ENCODE measurements at regions not wholly inside any gene's neighbourhood (a gene's known extent, or its start where the extent isn't known, plus 50 kb on each side); places are given as distances from the start of the nearest gene placed in this dataset.
A peak's percentile ranks its signal among the peaks of the same experiment; 100 is the strongest.

DNA sequence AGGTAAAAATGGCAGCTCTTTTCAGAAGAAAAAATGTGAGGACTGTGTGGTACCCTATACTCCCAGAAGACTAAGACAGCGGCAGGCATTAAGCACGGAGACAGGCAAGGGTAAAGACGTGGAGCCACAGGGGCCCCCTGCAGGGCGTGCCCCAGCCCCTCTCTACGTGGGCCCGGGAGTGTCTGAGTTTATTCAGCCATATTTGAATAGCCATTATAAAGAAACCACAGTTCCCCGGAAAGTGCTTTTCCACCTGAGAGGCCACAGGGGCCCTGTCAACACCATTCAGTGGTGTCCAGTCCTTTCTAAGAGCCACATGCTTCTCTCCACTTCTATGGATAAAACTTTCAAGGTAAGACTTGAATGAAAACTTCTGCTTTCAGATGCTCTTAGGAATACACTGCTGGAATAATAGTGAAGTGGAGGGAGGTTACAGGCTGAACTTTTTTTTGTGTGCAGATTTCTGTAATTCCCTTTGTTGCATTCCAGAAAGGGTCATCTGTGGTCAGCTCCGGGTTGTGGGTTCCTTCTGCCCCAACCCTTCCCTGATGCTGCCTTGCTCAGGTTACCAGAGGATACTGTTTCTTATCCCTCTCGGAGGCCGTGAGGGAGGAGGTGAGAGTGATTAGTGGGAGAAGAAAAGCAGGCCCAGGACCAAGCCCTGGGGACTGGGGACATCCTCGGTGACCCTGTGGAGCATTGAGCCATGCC is 58.4 kb downstream of the SLC25A47 start:
- DNase-seq (ENCODE audit: low read depth) = no peak

DNA sequence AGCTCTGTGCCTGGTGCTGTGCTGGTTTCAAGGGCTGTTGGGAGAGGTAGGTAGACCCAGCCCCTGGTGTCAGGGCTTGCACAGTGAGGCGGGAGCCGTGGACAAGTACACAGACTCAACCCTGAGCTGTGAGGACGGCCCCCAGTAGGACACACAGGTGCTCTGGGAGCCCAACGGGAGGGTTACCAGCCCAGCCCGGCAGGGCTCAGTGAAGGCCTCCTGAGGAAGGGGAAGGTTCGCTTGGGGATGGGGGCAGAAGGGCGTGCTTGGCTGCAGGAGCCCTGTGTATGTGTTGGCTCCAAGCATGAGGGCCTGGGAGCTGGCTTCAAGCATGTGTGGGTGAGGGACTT is 58.9 kb downstream of the SLC25A47 start:
- no peak for DNase-seq (ENCODE audit: low read depth)

- DNase-seq (ENCODE audit: low read depth) = peak; percentile 61
These were observed 60.6 kb downstream of the SLC25A47 start for GRCh38 chr14:100383727-100384158.

- DNase-seq (ENCODE audit: low read depth) = no peak
These were observed 61.1 kb downstream of the SLC25A47 start for GRCh38 chr14:100384277-100384676.

- DNase-seq (ENCODE audit: low read depth) = no peak
These were observed 62.0 kb downstream of the SLC25A47 start for GRCh38 chr14:100384819-100385813.

DNA sequence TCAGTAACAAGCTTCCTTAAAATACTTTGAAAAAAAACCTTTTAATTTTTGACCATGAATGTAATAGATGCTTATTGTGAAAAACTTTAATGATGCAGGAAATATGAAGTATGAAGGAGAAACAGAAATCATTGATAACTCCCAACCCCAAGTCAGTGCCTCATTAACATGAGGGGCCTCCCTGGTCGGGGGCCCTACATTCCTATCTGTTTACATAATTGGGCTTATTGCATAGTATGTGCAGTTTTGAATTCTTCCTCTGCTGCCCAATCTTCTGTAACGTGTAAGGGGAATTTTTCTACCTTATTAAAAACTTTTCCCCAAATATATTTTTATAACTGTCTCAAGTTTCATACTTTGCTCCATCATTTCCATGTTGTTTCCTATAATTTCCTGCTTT is 63.0 kb downstream of the SLC25A47 start:
- DNase-seq (ENCODE audit: low read depth) = no peak

GRCh38 chr14:100386846-100387245 is 63.7 kb downstream of the SLC25A47 start:
- DNase-seq (ENCODE audit: low read depth) = no peak

- DNase-seq (ENCODE audit: low read depth) = no peak
These were observed 64.3 kb downstream of the SLC25A47 start for GRCh38 chr14:100387450-100387849.

- DNase-seq (ENCODE audit: low read depth) = no peak
These were observed 65.2 kb downstream of the SLC25A47 start for GRCh38 chr14:100388103-100389054.

GRCh38 chr14:100389497-100390104 is 66.5 kb downstream of the SLC25A47 start:
- no peak for DNase-seq (ENCODE audit: low read depth)

- no peak for DNase-seq (ENCODE audit: low read depth)
These were observed 68.0 kb downstream of the SLC25A47 start for GRCh38 chr14:100391173-100391572.

- DNase-seq (ENCODE audit: low read depth) = no peak
These were observed 68.6 kb downstream of the SLC25A47 start for GRCh38 chr14:100391724-100392123.

- no peak for DNase-seq (ENCODE audit: low read depth)
These were observed 69.2 kb downstream of the SLC25A47 start for GRCh38 chr14:100392356-100392755.

GRCh38 chr14:100393362-100393761 is 70.2 kb downstream of the SLC25A47 start:
- DNase-seq (ENCODE audit: low read depth) = no peak

GRCh38 chr14:100393906-100394732 is 71.0 kb downstream of the SLC25A47 start:
- no peak for DNase-seq (ENCODE audit: low read depth)

DNA sequence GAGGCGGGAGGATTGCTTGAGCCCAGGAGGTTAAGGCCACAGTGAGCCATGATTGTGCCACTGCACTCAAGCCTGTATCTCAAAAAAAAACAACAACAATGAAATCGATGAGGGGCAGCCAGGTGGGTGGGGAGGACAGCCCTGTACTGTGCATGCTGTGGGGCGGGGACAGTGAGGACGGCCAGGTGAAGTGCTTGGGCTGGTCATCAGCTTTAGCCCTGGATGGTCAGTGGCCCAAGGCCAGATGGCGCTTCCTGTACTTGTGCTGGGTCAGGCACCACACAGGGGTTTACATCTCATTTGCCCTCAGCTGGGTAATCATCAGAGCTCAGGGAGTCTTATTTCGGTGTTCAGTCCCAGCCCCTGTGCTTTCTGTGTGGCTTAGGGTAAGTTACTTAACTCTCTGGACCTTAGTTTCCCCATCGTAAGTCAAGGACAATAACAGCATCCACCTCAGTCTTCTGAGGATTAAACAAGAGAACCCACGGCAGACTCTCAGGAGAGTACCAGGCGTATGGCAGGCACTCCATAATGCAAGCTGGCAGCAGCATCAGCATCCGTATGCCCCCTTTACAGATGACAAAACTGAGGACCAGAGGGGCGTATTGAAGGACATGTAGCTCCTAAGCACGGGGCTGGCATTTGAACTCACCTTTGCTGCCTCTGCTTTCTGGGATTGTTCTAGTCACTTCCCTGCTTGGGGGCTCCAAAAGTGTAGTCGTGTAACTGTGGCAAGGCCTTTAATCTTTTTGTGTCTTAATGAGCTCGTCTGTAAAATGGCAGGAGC is 71.9 kb downstream of the SLC25A47 start:
- no peak for DNase-seq (ENCODE audit: low read depth)

DNA sequence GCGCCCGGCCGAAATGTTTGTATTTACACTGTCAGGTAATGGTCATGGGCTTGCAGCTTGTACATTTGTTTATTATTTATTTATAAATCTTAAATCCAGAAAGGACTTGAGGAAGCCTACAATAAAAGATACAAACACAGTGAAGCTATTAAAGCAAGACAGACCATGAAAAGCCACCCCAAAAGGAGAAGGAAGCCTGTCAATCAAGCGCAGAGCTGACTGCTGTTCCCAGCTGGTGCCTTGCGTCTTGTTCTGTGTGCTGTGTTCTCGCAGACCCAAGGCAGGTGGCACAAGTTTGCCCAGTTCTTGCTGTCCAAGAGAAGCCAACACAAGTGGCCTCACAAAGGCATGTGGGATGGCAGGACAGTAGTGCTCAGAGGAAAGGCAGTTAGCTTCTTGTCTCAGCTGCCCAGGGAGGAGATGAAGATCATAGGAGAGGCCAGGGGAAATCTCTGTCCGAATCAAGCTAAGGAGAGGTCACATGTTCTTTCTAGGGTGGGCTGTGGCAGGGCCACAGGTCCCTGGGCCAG is 73.2 kb downstream of the SLC25A47 start:
- DNase-seq (ENCODE audit: low read depth) = no peak

GRCh38 chr14:100397005-100397404 is 73.9 kb downstream of the SLC25A47 start:
- no peak for DNase-seq (ENCODE audit: low read depth)

DNA sequence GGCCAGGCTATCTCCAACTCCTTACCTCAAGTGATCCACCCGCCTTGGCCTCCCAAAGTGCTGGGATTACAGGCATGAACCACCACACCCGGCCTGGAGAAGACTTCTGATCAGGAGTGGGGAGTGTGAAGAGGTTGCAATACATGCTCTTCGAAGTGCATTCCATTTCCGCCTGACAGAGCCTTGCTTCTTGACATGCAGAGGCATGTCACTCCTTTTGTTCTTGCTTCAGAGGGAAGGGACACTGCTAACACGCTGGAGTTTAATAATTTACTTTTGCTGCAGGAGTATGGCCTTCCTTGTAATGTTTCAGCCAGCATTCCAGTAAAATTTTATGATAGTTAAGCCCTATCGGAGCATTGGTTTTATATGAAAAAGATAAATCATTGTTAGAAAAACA is 74.9 kb downstream of the SLC25A47 start:
- no peak for DNase-seq (ENCODE audit: low read depth)

Measured in activated T-cell treated with anti-CD3 and anti-CD28 coated beads for 1 hour (primary cell).